ENCODE measurements at regions not wholly inside any gene's neighbourhood (a gene's known extent, or its start where the extent isn't known, plus 50 kb on each side); places are given as distances from the start of the nearest gene placed in this dataset.

DNA sequence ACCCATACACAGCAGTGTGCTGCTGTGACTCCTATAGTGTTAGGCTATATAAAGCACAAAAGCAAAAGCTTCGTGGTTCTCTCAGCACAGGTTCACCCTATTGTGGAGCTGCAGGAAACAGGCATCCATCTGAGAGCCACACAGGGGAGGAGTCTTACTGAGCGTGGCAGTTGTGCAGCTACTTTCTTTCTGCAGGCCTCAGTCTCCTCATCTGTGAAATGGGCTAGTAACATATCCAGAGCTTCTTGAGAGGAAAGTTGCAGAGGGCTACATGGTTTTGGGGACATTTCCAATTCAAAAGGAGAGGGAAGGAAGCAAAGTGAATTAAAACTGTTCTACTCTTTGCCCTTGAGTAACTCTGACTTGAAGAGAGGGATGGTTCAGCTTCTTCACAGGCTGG is 142.0 kb downstream of the FOXD2 start (continued):
- TF ChIP-seq ZNF532 (CRISPR knock-in tag; IDR thresholded peaks at IDR 0.05; ENCODE audit: borderline replicate concordance), result no peak
- no peak for TF ChIP-seq MXD4 (CRISPR knock-in tag; IDR thresholded peaks at IDR 0.05; ENCODE audit: borderline replicate concordance)
- TF ChIP-seq ZNF263 (CRISPR knock-in tag; IDR thresholded peaks at IDR 0.05; ENCODE audit: low read depth), result no peak
- no peak for TF ChIP-seq TP53 (CRISPR knock-in tag; IDR thresholded peaks at IDR 0.05)
- no peak for TF ChIP-seq PRRX2 (CRISPR knock-in tag; IDR thresholded peaks at IDR 0.05)
- TF ChIP-seq, protein P1, sequence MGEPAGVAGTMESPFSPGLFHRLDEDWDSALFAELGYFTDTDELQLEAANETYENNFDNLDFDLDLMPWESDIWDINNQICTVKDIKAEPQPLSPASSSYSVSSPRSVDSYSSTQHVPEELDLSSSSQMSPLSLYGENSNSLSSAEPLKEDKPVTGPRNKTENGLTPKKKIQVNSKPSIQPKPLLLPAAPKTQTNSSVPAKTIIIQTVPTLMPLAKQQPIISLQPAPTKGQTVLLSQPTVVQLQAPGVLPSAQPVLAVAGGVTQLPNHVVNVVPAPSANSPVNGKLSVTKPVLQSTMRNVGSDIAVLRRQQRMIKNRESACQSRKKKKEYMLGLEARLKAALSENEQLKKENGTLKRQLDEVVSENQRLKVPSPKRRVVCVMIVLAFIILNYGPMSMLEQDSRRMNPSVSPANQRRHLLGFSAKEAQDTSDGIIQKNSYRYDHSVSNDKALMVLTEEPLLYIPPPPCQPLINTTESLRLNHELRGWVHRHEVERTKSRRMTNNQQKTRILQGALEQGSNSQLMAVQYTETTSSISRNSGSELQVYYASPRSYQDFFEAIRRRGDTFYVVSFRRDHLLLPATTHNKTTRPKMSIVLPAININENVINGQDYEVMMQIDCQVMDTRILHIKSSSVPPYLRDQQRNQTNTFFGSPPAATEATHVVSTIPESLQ (CRISPR knock-in tag; IDR thresholded peaks at IDR 0.05), result no peak

DNA sequence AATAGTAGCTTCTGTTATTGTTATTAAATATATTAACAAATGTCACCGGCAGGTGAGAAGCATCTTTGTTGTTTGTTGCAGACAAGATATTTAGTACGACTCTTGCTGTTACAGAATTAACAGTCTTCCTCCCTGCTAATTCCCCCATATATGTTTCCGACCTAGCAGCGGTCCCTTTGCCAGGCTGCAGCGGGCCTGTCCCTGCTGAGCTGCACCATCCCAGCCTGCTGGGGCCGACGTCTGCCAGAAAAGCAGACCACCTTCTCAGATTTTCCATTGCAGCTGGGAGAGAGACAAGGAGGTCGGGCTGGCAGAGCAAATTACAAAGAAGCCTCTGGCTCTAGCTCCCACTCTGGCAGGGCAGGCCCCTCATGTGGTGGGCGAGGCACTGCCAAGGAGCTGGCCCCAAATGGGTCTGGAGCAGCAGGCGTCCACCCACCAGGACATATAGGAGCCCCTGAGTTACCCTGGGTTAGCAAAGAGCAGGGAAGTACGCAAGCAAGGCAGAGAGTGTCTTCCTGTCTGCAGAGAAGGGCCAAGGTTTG is 142.7 kb downstream of the FOXD2 start:
- no peaks in the 10 kb centered on the region for H3K36me3 Mint-ChIP-seq
- ATAC-seq (no peak), DNase-seq (ENCODE audit: low spot score) (no peak)
- CTCF ChIA-PET, result interaction anchor here (0.9 to 2.4 kb wide), 5 partner anchors 15 to 156 kb away, joined by 3 to 9 read pairs (median 4); partner anchors contain the start of gene FOXD2
- H3K27ac Mint-ChIP-seq, result no peak overlapping the region
- H3K9me3 Mint-ChIP-seq, result no peaks in the 10 kb centered on the region
- peaks cover 23% of the 10 kb centered on the region for H3K4me1 Mint-ChIP-seq
- no peak for TF ChIP-seq NFE2L1 (CRISPR knock-in tag; IDR thresholded peaks at IDR 0.05)
- TF ChIP-seq MAX (CRISPR knock-in tag; IDR thresholded peaks at IDR 0.05), result no peak
- TF ChIP-seq, protein P2, sequence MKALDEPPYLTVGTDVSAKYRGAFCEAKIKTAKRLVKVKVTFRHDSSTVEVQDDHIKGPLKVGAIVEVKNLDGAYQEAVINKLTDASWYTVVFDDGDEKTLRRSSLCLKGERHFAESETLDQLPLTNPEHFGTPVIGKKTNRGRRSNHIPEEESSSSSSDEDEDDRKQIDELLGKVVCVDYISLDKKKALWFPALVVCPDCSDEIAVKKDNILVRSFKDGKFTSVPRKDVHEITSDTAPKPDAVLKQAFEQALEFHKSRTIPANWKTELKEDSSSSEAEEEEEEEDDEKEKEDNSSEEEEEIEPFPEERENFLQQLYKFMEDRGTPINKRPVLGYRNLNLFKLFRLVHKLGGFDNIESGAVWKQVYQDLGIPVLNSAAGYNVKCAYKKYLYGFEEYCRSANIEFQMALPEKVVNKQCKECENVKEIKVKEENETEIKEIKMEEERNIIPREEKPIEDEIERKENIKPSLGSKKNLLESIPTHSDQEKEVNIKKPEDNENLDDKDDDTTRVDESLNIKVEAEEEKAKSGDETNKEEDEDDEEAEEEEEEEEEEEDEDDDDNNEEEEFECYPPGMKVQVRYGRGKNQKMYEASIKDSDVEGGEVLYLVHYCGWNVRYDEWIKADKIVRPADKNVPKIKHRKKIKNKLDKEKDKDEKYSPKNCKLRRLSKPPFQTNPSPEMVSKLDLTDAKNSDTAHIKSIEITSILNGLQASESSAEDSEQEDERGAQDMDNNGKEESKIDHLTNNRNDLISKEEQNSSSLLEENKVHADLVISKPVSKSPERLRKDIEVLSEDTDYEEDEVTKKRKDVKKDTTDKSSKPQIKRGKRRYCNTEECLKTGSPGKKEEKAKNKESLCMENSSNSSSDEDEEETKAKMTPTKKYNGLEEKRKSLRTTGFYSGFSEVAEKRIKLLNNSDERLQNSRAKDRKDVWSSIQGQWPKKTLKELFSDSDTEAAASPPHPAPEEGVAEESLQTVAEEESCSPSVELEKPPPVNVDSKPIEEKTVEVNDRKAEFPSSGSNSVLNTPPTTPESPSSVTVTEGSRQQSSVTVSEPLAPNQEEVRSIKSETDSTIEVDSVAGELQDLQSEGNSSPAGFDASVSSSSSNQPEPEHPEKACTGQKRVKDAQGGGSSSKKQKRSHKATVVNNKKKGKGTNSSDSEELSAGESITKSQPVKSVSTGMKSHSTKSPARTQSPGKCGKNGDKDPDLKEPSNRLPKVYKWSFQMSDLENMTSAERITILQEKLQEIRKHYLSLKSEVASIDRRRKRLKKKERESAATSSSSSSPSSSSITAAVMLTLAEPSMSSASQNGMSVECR (CRISPR knock-in tag; IDR thresholded peaks at IDR 0.05; ENCODE audit: borderline replicate concordance), result no peak
- TF ChIP-seq JUN (CRISPR knock-in tag; IDR thresholded peaks at IDR 0.05), result no peak
- TF ChIP-seq EMX1 (CRISPR knock-in tag; IDR thresholded peaks at IDR 0.05), result no peak
- TF ChIP-seq KAT7 (CRISPR knock-in tag; IDR thresholded peaks at IDR 0.05; ENCODE audit: borderline replicate concordance), result no peak
- TF ChIP-seq JAZF1 (CRISPR knock-in tag; IDR thresholded peaks at IDR 0.05), result no peak
- TF ChIP-seq, protein P3, sequence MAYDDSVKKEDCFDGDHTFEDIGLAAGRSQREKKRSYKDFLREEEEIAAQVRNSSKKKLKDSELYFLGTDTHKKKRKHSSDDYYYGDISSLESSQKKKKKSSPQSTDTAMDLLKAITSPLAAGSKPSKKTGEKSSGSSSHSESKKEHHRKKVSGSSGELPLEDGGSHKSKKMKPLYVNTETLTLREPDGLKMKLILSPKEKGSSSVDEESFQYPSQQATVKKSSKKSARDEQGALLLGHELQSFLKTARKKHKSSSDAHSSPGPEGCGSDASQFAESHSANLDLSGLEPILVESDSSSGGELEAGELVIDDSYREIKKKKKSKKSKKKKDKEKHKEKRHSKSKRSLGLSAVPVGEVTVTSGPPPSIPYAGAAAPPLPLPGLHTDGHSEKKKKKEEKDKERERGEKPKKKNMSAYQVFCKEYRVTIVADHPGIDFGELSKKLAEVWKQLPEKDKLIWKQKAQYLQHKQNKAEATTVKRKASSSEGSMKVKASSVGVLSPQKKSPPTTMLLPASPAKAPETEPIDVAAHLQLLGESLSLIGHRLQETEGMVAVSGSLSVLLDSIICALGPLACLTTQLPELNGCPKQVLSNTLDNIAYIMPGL (CRISPR knock-in tag; IDR thresholded peaks at IDR 0.05), result no peak
- TF ChIP-seq ATF3 (CRISPR knock-in tag; conservative IDR thresholded peaks at IDR 0.05), result no peak
- no peak for TF ChIP-seq AR (CRISPR knock-in tag; IDR thresholded peaks at IDR 0.05)
- TF ChIP-seq TEAD1 (CRISPR knock-in tag; IDR thresholded peaks at IDR 0.05), result no peak
- no peak for TF ChIP-seq PRRX2 (CRISPR knock-in tag; IDR thresholded peaks at IDR 0.05)
- peaks cover 15% of the 10 kb centered on the region for H3K27me3 Mint-ChIP-seq (ENCODE audit: low read depth)
- POLR2A ChIA-PET, result no interaction called here
- no peak overlapping the region for H3K4me3 Mint-ChIP-seq

All from WTC11 (cell line).